ENCODE measurements at regions not wholly inside any gene's neighbourhood (a gene's known extent, or its start where the extent isn't known, plus 50 kb on each side); places are given as distances from the start of the nearest gene placed in this dataset.

DNA sequence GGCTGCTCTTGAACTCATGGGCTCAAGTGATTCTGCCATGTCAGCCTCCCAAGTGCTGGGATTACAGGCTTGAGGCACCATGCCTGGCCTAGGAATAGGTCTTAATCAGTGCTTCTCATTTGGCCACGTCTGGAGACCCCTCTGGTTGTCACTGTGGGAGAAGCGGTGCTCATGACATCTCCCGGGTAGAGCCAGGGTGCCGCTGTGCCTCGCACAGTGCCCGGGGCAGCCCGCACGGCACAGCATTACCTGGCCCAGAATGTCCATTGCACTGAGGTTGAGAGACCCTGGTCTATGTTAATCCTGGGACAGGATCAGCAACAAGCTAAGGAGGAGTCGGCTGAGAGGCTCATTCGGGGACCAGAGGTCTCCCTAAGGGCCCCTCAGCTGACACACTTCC, 160.8 kb downstream of the EFNB2 start:
- TF ChIP-seq GATA2 (IDR thresholded peaks at IDR 0.05; ENCODE audit: low read depth, low read length) (no peak), GATA3 (IDR thresholded peaks at IDR 0.05; ENCODE audit: low read depth, low read length) (no peak)

Measured in SH-SY5Y (cell line).